ENCODE measurements at regions not wholly inside any gene's neighbourhood (a gene's known extent, or its start where the extent isn't known, plus 50 kb on each side); places are given as distances from the start of the nearest gene placed in this dataset.

GRCh38 chr2:208671284-208671683 lies 264.7 kb downstream of the PTH2R start:
- Histone ChIP-seq H3K4me2 (replicated peaks; ENCODE audit: low read depth, low read length, poor library complexity, severe bottlenecking) (no peak overlapping the region), H3K27me3 (replicated peaks in 1 of 4; ENCODE audit: control extremely low read depth in 1 of 4, control insufficient read depth in 3 of 4, insufficient read depth in 4 of 4, low read length in 3 of 4) (no peaks in the 10 kb centered on the region), H3K27ac (ENCODE audit: low read length in 2 of 2) (no peak overlapping the region), H2AFZ (ENCODE audit: insufficient read depth, low read depth, low read length, poor library complexity, severe bottlenecking) (no peak overlapping the region), H3K36me3 (replicated peaks in 1 of 2; ENCODE audit: control extremely low read depth in 1 of 2, control insufficient read depth in 1 of 2, extremely low read depth in 1 of 2, insufficient read depth in 2 of 2, low read length in 1 of 2) (no peaks in the 10 kb centered on the region), H4K20me1 (ENCODE audit: control insufficient read depth, insufficient read depth, low read length, poor library complexity, severe bottlenecking) (no peaks in the 10 kb centered on the region), H3K9ac (ENCODE audit: low read length) (no peak overlapping the region), H3K9me3 (ENCODE audit: control extremely low read depth in 1 of 3, control insufficient read depth in 2 of 3, insufficient read depth in 1 of 3, low read length in 2 of 3) (no peaks in the 10 kb centered on the region), H3K4me1 (ENCODE audit: control insufficient read depth in 2 of 2, insufficient read depth in 2 of 2, low read length in 2 of 2) (no peaks in the 10 kb centered on the region), H3K4me3 (ENCODE audit: control extremely low read depth in 1 of 5, extremely low read depth in 1 of 5, insufficient read depth in 1 of 5, low read depth in 2 of 5, low read length in 4 of 5) (no peak overlapping the region), H3K79me2 (ENCODE audit: control insufficient read depth, insufficient read depth, low read length) (no peaks in the 10 kb centered on the region)
- H3K9me3 Mint-ChIP-seq (ENCODE audit: insufficient read depth): peaks cover under 1% of the 10 kb centered on the region
- ChIA-PET CTCF (no interaction called here), POLR2A (no interaction called here)
- H3K27me3 Mint-ChIP-seq: no peaks in the 10 kb centered on the region
- intact Hi-C loops (cut with micrococcal nuclease): no loop called here
- no peaks in the 10 kb centered on the region for H3K4me1 Mint-ChIP-seq
- H3K27ac Mint-ChIP-seq: no peak overlapping the region
- no CpG with 5 or more reads among the region's 1 CpG for WGBS (ENCODE audit: insufficient coverage)
- no peak for TF ChIP-seq EZH2 (IDR thresholded peaks at IDR 0.05; ENCODE audit: borderline replicate concordance, insufficient read depth, low read depth, low read length, poor library complexity, severe bottlenecking)
- TF ChIP-seq, protein P1, sequence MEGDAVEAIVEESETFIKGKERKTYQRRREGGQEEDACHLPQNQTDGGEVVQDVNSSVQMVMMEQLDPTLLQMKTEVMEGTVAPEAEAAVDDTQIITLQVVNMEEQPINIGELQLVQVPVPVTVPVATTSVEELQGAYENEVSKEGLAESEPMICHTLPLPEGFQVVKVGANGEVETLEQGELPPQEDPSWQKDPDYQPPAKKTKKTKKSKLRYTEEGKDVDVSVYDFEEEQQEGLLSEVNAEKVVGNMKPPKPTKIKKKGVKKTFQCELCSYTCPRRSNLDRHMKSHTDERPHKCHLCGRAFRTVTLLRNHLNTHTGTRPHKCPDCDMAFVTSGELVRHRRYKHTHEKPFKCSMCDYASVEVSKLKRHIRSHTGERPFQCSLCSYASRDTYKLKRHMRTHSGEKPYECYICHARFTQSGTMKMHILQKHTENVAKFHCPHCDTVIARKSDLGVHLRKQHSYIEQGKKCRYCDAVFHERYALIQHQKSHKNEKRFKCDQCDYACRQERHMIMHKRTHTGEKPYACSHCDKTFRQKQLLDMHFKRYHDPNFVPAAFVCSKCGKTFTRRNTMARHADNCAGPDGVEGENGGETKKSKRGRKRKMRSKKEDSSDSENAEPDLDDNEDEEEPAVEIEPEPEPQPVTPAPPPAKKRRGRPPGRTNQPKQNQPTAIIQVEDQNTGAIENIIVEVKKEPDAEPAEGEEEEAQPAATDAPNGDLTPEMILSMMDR (IDR thresholded peaks at IDR 0.05): no peak
- no peak overlapping the region for H3K4me3 Mint-ChIP-seq
- ATAC-seq (ENCODE audit: low read depth) (no peak), DNase-seq (no peak)

- intact Hi-C loops (cut with micrococcal nuclease): no loop called here
- H3K27me3 Mint-ChIP-seq: no peaks in the 10 kb centered on the region
- Histone ChIP-seq H4K20me1 (ENCODE audit: control insufficient read depth, insufficient read depth, low read length, poor library complexity, severe bottlenecking) (no peaks in the 10 kb centered on the region), H3K4me2 (replicated peaks; ENCODE audit: low read depth, low read length, poor library complexity, severe bottlenecking) (no peak overlapping the region), H3K36me3 (replicated peaks in 1 of 2; ENCODE audit: control extremely low read depth in 1 of 2, control insufficient read depth in 1 of 2, extremely low read depth in 1 of 2, insufficient read depth in 2 of 2, low read length in 1 of 2) (no peaks in the 10 kb centered on the region), H3K9ac (ENCODE audit: low read length) (no peak overlapping the region), H2AFZ (ENCODE audit: insufficient read depth, low read depth, low read length, poor library complexity, severe bottlenecking) (no peak overlapping the region), H3K27me3 (replicated peaks in 1 of 4; ENCODE audit: control extremely low read depth in 1 of 4, control insufficient read depth in 3 of 4, insufficient read depth in 4 of 4, low read length in 3 of 4) (no peaks in the 10 kb centered on the region), H3K27ac (ENCODE audit: low read length in 2 of 2) (no peak overlapping the region), H3K79me2 (ENCODE audit: control insufficient read depth, insufficient read depth, low read length) (no peaks in the 10 kb centered on the region), H3K4me3 (ENCODE audit: control extremely low read depth in 1 of 5, extremely low read depth in 1 of 5, insufficient read depth in 1 of 5, low read depth in 2 of 5, low read length in 4 of 5) (no peak overlapping the region), H3K9me3 (ENCODE audit: control extremely low read depth in 1 of 3, control insufficient read depth in 2 of 3, insufficient read depth in 1 of 3, low read length in 2 of 3) (no peaks in the 10 kb centered on the region), H3K4me1 (ENCODE audit: control insufficient read depth in 2 of 2, insufficient read depth in 2 of 2, low read length in 2 of 2) (no peaks in the 10 kb centered on the region)
- no CpG with 5 or more reads among the region's 4 CpGs for WGBS (ENCODE audit: insufficient coverage)
- no peaks in the 10 kb centered on the region for H3K4me1 Mint-ChIP-seq
- TF ChIP-seq EZH2 (IDR thresholded peaks at IDR 0.05; ENCODE audit: borderline replicate concordance, insufficient read depth, low read depth, low read length, poor library complexity, severe bottlenecking): no peak
- TF ChIP-seq, protein P1 (IDR thresholded peaks at IDR 0.05): no peak
- DNase-seq (no peak), ATAC-seq (ENCODE audit: low read depth) (no peak)
- H3K9me3 Mint-ChIP-seq (ENCODE audit: insufficient read depth): peaks cover 3% of the 10 kb centered on the region
- no peak overlapping the region for H3K27ac Mint-ChIP-seq
- ChIA-PET CTCF (no interaction called here), POLR2A (no interaction called here)
- H3K4me3 Mint-ChIP-seq: no peak overlapping the region
Observed at GRCh38 chr2:208671886-208672680, 265.5 kb downstream of the PTH2R start.
